ENCODE measurements at regions not wholly inside any gene's neighbourhood (a gene's known extent, or its start where the extent isn't known, plus 50 kb on each side); places are given as distances from the start of the nearest gene placed in this dataset.

- TF ChIP-seq CTCF (conservative IDR thresholded peaks at IDR 0.05; ENCODE audit: low read depth in 2 of 2) (no peak), POLR2AphosphoS5 (IDR thresholded peaks at IDR 0.05; ENCODE audit: low read depth) (no peak), EZH2 (IDR thresholded peaks at IDR 0.05; ENCODE audit: low read depth, unreplicated experiment) (no peak), ZNF462 (CRISPR knock-in tag; IDR thresholded peaks at IDR 0.05) (no peak), REST (IDR thresholded peaks at IDR 0.05; ENCODE audit: unreplicated experiment) (no peak), EZH2phosphoT487 (IDR thresholded peaks at IDR 0.05; ENCODE audit: unreplicated experiment) (no peak), ETS1 (IDR thresholded peaks at IDR 0.05) (no peak), JUNB (IDR thresholded peaks at IDR 0.05; ENCODE audit: unreplicated experiment) (no peak), CREB1 (CRISPR knock-in tag; IDR thresholded peaks at IDR 0.05; ENCODE audit: low read depth) (no peak), ZNF114 (CRISPR knock-in tag; IDR thresholded peaks at IDR 0.05) (no peak), STAT1 (IDR thresholded peaks at IDR 0.05; ENCODE audit: unreplicated experiment) (no peak)
These were observed 189.8 kb downstream of the SH3BP4 start for GRCh38 chr2:235141411-235142128.

All from GM23338 (cell line).